ENCODE measurements at regions not wholly inside any gene's neighbourhood (a gene's known extent, or its start where the extent isn't known, plus 50 kb on each side); places are given as distances from the start of the nearest gene placed in this dataset.

- TF ChIP-seq, protein P1, sequence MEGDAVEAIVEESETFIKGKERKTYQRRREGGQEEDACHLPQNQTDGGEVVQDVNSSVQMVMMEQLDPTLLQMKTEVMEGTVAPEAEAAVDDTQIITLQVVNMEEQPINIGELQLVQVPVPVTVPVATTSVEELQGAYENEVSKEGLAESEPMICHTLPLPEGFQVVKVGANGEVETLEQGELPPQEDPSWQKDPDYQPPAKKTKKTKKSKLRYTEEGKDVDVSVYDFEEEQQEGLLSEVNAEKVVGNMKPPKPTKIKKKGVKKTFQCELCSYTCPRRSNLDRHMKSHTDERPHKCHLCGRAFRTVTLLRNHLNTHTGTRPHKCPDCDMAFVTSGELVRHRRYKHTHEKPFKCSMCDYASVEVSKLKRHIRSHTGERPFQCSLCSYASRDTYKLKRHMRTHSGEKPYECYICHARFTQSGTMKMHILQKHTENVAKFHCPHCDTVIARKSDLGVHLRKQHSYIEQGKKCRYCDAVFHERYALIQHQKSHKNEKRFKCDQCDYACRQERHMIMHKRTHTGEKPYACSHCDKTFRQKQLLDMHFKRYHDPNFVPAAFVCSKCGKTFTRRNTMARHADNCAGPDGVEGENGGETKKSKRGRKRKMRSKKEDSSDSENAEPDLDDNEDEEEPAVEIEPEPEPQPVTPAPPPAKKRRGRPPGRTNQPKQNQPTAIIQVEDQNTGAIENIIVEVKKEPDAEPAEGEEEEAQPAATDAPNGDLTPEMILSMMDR (IDR thresholded peaks at IDR 0.05) = no peak
- no peak for TF ChIP-seq POLR2A (IDR thresholded peaks at IDR 0.05)
Observed at GRCh38 chr22:49048591-49048990, 779.1 kb downstream of the BRD1 start.

All from adrenal gland (tissue), 5 donors.